ENCODE measurements at regions not wholly inside any gene's neighbourhood (a gene's known extent, or its start where the extent isn't known, plus 50 kb on each side); places are given as distances from the start of the nearest gene placed in this dataset.

- ChIA-PET CTCF (no interaction called here), RAD21 (ENCODE audit: low non-redundant PET in 1 of 2, low total read pairs in 2 of 2, uncharacterized antibody in 2 of 2, unreplicated experiment in 2 of 2) (no interaction called here), POLR2A (no interaction called here)
- DNase-seq (ENCODE audit: low read depth, low spot score) = no peak
- no peaks in the 10 kb centered on the region for H3K9me2 ChIP-seq (ENCODE audit: insufficient read depth)
- H3K27me3 ChIP-seq (ENCODE audit: insufficient read depth, low read length) = no peaks in the 10 kb centered on the region
- no peak overlapping the region for H3K27ac ChIP-seq (ENCODE audit: low read depth, low read length)
- TF ChIP-seq REST (IDR thresholded peaks at IDR 0.05; ENCODE audit: low read depth) = no peak
- TF ChIP-seq SRF (IDR thresholded peaks at IDR 0.05; ENCODE audit: low read depth) = no peak
- no peak for TF ChIP-seq MAX (IDR thresholded peaks at IDR 0.05)
- no peak for TF ChIP-seq RAD21 (IDR thresholded peaks at IDR 0.05; ENCODE audit: low read depth)
- no peak for TF ChIP-seq JUND (IDR thresholded peaks at IDR 0.05)
- no peak for TF ChIP-seq CTCF (IDR thresholded peaks at IDR 0.05 in 2 of 3, conservative IDR thresholded peaks at IDR 0.05 in 1 of 3; ENCODE audit: borderline replicate concordance in 1 of 3, insufficient read depth in 1 of 3, low read depth in 2 of 3, low read length in 2 of 3)
- TF ChIP-seq EZH2 (IDR thresholded peaks at IDR 0.05) = no peak
- no peak for TF ChIP-seq POLR2A (IDR thresholded peaks at IDR 0.05; ENCODE audit: borderline replicate concordance, extremely low read depth, insufficient read depth, insufficient read length)
- no peak for TF ChIP-seq EGR1 (IDR thresholded peaks at IDR 0.05; ENCODE audit: low read depth)
- TF ChIP-seq ZBTB33 (IDR thresholded peaks at IDR 0.05; ENCODE audit: extremely low read depth, insufficient replicate concordance, low read length) = no peak
- TF ChIP-seq FOSL1 (IDR thresholded peaks at IDR 0.05; ENCODE audit: low read depth) = no peak
- TF ChIP-seq EZH2phosphoT487 (IDR thresholded peaks at IDR 0.05; ENCODE audit: borderline replicate concordance) = no peak
- no peak for TF ChIP-seq SP1 (IDR thresholded peaks at IDR 0.05; ENCODE audit: low read depth)
- TF ChIP-seq SIN3A (IDR thresholded peaks at IDR 0.05; ENCODE audit: low read depth) = no peak
- no peak for TF ChIP-seq TCF7L2 (IDR thresholded peaks at IDR 0.05; ENCODE audit: borderline replicate concordance, extremely low read depth, insufficient read depth, insufficient read length)
- no peak for TF ChIP-seq ELF1 (IDR thresholded peaks at IDR 0.05; ENCODE audit: borderline replicate concordance, low read depth)
- TF ChIP-seq ATF3 (IDR thresholded peaks at IDR 0.05) = no peak
- no peak for TF ChIP-seq YY1 (IDR thresholded peaks at IDR 0.05; ENCODE audit: extremely low read depth, insufficient replicate concordance, low read depth, low read length)
- TF ChIP-seq POLR2AphosphoS5 (IDR thresholded peaks at IDR 0.05; ENCODE audit: low read depth, low read length) = no peak
- ATAC-seq = no peak
- H3K4me1 ChIP-seq (ENCODE audit: control insufficient read depth in 1 of 2, insufficient read depth in 2 of 2, low read length in 2 of 2) = no peaks in the 10 kb centered on the region
- no peak overlapping the region for H3K4me3 ChIP-seq (replicated peaks in 1 of 2; ENCODE audit: low read depth in 1 of 2, low read length in 2 of 2)
- BruUV-seq (replicated peaks) = no TSS peak
- H4K20me1 ChIP-seq (ENCODE audit: insufficient read depth) = no peaks in the 10 kb centered on the region
- H3K79me2 ChIP-seq (ENCODE audit: insufficient read depth, low read length) = no peaks in the 10 kb centered on the region
- H3K4me2 ChIP-seq (ENCODE audit: low read length) = no peak overlapping the region
- intact Hi-C loops (cut with micrococcal nuclease) = no loop called here
- H2AFZ ChIP-seq (ENCODE audit: low read depth, low read length, poor library complexity, severe bottlenecking) = no peak overlapping the region
- no peaks in the 10 kb centered on the region for H3K36me3 ChIP-seq (ENCODE audit: control insufficient read depth in 1 of 2, insufficient read depth in 2 of 2, low read length in 2 of 2)
- no peak overlapping the region for H3K9ac ChIP-seq (ENCODE audit: low read length)
- H3K9me3 ChIP-seq (ENCODE audit: control insufficient read depth in 1 of 2, insufficient read depth in 1 of 2, low read depth in 1 of 2, low read length in 2 of 2) = peaks cover 0 to 9% of the 10 kb centered on the region in 2 experiments; a peak in 1 of 4 replicates
Measured at GRCh38 chr18:51731070-51731469, 533.6 kb upstream of the MEX3C start.

Data from HCT116 (cell line).